ENCODE measurements at regions not wholly inside any gene's neighbourhood (a gene's known extent, or its start where the extent isn't known, plus 50 kb on each side); places are given as distances from the start of the nearest gene placed in this dataset.

DNA sequence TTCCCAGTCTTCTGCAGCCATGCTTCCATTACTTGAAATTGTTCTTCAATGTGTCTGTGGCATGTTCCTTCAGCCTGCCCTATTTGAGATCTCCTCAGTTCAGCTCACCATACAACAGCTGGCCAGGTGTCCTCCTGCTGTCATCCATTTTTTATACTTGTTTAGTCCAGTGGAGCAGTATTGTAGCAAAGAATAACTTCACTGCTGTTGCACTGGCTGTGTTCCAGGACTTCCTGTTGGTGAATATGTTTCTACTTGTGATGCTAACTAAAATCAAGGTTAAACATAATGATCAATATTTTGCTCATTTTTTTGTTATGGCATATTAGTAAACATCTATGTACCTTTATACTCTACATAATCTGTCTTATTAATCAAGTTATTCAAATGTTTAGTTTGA is 1394.1 kb downstream of the PCDH9 start:
- H3K9me3 Mint-ChIP-seq: no peaks in the 10 kb centered on the region
- ChIA-PET CTCF (no interaction called here), POLR2A (no interaction called here)
- no peak for ATAC-seq
- no peak for DNase-seq (ENCODE audit: low spot score)
- TF ChIP-seq ZNF232 (CRISPR knock-in tag; IDR thresholded peaks at IDR 0.05): no peak
- no peak for TF ChIP-seq GRHL2 (CRISPR knock-in tag; IDR thresholded peaks at IDR 0.05; ENCODE audit: insufficient replicate concordance, severe bottlenecking)
- TF ChIP-seq, protein P1, sequence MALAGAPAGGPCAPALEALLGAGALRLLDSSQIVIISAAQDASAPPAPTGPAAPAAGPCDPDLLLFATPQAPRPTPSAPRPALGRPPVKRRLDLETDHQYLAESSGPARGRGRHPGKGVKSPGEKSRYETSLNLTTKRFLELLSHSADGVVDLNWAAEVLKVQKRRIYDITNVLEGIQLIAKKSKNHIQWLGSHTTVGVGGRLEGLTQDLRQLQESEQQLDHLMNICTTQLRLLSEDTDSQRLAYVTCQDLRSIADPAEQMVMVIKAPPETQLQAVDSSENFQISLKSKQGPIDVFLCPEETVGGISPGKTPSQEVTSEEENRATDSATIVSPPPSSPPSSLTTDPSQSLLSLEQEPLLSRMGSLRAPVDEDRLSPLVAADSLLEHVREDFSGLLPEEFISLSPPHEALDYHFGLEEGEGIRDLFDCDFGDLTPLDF (CRISPR knock-in tag; IDR thresholded peaks at IDR 0.05): no peak
- TF ChIP-seq, protein P2, sequence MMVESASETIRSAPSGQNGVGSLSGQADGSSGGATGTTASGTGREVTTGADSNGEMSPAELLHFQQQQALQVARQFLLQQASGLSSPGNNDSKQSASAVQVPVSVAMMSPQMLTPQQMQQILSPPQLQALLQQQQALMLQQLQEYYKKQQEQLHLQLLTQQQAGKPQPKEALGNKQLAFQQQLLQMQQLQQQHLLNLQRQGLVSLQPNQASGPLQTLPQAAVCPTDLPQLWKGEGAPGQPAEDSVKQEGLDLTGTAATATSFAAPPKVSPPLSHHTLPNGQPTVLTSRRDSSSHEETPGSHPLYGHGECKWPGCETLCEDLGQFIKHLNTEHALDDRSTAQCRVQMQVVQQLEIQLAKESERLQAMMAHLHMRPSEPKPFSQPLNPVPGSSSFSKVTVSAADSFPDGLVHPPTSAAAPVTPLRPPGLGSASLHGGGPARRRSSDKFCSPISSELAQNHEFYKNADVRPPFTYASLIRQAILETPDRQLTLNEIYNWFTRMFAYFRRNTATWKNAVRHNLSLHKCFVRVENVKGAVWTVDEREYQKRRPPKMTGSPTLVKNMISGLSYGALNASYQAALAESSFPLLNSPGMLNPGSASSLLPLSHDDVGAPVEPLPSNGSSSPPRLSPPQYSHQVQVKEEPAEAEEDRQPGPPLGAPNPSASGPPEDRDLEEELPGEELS (CRISPR knock-in tag; IDR thresholded peaks at IDR 0.05): no peak
- no peak for TF ChIP-seq ZNF416 (CRISPR knock-in tag; IDR thresholded peaks at IDR 0.05)
- no peak for TF ChIP-seq NFATC4 (CRISPR knock-in tag; IDR thresholded peaks at IDR 0.05)
- TF ChIP-seq, protein P3, sequence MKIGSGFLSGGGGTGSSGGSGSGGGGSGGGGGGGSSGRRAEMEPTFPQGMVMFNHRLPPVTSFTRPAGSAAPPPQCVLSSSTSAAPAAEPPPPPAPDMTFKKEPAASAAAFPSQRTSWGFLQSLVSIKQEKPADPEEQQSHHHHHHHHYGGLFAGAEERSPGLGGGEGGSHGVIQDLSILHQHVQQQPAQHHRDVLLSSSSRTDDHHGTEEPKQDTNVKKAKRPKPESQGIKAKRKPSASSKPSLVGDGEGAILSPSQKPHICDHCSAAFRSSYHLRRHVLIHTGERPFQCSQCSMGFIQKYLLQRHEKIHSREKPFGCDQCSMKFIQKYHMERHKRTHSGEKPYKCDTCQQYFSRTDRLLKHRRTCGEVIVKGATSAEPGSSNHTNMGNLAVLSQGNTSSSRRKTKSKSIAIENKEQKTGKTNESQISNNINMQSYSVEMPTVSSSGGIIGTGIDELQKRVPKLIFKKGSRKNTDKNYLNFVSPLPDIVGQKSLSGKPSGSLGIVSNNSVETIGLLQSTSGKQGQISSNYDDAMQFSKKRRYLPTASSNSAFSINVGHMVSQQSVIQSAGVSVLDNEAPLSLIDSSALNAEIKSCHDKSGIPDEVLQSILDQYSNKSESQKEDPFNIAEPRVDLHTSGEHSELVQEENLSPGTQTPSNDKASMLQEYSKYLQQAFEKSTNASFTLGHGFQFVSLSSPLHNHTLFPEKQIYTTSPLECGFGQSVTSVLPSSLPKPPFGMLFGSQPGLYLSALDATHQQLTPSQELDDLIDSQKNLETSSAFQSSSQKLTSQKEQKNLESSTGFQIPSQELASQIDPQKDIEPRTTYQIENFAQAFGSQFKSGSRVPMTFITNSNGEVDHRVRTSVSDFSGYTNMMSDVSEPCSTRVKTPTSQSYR (CRISPR knock-in tag; IDR thresholded peaks at IDR 0.05): no peak
- H3K27ac Mint-ChIP-seq: no peak overlapping the region
- no peak overlapping the region for H3K4me3 Mint-ChIP-seq
- no peaks in the 10 kb centered on the region for H3K4me1 Mint-ChIP-seq
- no peaks in the 10 kb centered on the region for H3K27me3 Mint-ChIP-seq (ENCODE audit: low read depth)
- H3K36me3 Mint-ChIP-seq: no peaks in the 10 kb centered on the region

DNA sequence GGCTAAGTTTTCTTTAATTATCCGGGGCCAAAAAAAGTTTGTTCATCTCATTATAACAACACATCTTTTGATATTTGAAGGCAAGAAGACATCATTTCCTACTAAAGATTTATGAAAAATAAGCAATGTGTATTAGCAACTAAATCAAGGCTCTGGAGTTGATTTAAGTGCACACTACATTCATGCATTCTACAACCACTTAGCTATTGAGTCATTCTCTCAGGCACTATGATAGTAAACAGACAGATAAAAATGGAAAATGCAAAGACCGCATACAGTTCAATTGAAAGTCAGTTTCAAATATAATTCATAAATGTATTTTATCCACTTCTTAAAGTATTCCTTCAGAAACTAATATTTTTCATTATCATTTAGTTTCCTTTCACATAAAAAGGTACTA is 1395.2 kb downstream of the PCDH9 start:
- no peak for TF ChIP-seq GTF2I (CRISPR knock-in tag; conservative IDR thresholded peaks at IDR 0.05)
- TF ChIP-seq, protein P4, sequence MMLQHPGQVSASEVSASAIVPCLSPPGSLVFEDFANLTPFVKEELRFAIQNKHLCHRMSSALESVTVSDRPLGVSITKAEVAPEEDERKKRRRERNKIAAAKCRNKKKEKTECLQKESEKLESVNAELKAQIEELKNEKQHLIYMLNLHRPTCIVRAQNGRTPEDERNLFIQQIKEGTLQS (CRISPR knock-in tag; conservative IDR thresholded peaks at IDR 0.05): no peak
- TF ChIP-seq, protein P5, sequence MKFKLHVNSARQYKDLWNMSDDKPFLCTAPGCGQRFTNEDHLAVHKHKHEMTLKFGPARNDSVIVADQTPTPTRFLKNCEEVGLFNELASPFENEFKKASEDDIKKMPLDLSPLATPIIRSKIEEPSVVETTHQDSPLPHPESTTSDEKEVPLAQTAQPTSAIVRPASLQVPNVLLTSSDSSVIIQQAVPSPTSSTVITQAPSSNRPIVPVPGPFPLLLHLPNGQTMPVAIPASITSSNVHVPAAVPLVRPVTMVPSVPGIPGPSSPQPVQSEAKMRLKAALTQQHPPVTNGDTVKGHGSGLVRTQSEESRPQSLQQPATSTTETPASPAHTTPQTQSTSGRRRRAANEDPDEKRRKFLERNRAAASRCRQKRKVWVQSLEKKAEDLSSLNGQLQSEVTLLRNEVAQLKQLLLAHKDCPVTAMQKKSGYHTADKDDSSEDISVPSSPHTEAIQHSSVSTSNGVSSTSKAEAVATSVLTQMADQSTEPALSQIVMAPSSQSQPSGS (CRISPR knock-in tag; IDR thresholded peaks at IDR 0.05; ENCODE audit: borderline replicate concordance, low read depth): no peak
- no peak for TF ChIP-seq ZNF416 (CRISPR knock-in tag; IDR thresholded peaks at IDR 0.05)
- TF ChIP-seq, protein P6, sequence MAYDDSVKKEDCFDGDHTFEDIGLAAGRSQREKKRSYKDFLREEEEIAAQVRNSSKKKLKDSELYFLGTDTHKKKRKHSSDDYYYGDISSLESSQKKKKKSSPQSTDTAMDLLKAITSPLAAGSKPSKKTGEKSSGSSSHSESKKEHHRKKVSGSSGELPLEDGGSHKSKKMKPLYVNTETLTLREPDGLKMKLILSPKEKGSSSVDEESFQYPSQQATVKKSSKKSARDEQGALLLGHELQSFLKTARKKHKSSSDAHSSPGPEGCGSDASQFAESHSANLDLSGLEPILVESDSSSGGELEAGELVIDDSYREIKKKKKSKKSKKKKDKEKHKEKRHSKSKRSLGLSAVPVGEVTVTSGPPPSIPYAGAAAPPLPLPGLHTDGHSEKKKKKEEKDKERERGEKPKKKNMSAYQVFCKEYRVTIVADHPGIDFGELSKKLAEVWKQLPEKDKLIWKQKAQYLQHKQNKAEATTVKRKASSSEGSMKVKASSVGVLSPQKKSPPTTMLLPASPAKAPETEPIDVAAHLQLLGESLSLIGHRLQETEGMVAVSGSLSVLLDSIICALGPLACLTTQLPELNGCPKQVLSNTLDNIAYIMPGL (CRISPR knock-in tag; IDR thresholded peaks at IDR 0.05): no peak
- no peak for TF ChIP-seq CREM (CRISPR knock-in tag; IDR thresholded peaks at IDR 0.05)
- TF ChIP-seq, protein P7, sequence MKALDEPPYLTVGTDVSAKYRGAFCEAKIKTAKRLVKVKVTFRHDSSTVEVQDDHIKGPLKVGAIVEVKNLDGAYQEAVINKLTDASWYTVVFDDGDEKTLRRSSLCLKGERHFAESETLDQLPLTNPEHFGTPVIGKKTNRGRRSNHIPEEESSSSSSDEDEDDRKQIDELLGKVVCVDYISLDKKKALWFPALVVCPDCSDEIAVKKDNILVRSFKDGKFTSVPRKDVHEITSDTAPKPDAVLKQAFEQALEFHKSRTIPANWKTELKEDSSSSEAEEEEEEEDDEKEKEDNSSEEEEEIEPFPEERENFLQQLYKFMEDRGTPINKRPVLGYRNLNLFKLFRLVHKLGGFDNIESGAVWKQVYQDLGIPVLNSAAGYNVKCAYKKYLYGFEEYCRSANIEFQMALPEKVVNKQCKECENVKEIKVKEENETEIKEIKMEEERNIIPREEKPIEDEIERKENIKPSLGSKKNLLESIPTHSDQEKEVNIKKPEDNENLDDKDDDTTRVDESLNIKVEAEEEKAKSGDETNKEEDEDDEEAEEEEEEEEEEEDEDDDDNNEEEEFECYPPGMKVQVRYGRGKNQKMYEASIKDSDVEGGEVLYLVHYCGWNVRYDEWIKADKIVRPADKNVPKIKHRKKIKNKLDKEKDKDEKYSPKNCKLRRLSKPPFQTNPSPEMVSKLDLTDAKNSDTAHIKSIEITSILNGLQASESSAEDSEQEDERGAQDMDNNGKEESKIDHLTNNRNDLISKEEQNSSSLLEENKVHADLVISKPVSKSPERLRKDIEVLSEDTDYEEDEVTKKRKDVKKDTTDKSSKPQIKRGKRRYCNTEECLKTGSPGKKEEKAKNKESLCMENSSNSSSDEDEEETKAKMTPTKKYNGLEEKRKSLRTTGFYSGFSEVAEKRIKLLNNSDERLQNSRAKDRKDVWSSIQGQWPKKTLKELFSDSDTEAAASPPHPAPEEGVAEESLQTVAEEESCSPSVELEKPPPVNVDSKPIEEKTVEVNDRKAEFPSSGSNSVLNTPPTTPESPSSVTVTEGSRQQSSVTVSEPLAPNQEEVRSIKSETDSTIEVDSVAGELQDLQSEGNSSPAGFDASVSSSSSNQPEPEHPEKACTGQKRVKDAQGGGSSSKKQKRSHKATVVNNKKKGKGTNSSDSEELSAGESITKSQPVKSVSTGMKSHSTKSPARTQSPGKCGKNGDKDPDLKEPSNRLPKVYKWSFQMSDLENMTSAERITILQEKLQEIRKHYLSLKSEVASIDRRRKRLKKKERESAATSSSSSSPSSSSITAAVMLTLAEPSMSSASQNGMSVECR (CRISPR knock-in tag; IDR thresholded peaks at IDR 0.05; ENCODE audit: borderline replicate concordance): no peak
- TF ChIP-seq, protein P8, sequence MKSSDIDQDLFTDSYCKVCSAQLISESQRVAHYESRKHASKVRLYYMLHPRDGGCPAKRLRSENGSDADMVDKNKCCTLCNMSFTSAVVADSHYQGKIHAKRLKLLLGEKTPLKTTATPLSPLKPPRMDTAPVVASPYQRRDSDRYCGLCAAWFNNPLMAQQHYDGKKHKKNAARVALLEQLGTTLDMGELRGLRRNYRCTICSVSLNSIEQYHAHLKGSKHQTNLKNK (CRISPR knock-in tag; IDR thresholded peaks at IDR 0.05): no peak
- no peak for TF ChIP-seq NR3C1 (CRISPR knock-in tag; conservative IDR thresholded peaks at IDR 0.05; ENCODE audit: low read depth)
- TF ChIP-seq ETV6 (CRISPR knock-in tag; IDR thresholded peaks at IDR 0.05): no peak
- H3K27ac Mint-ChIP-seq: no peak overlapping the region
- CTCF ChIA-PET: no interaction called here
- H3K27me3 Mint-ChIP-seq (ENCODE audit: low read depth): no peaks in the 10 kb centered on the region
- no peaks in the 10 kb centered on the region for H3K36me3 Mint-ChIP-seq
- POLR2A ChIA-PET: no interaction called here
- H3K4me1 Mint-ChIP-seq: no peaks in the 10 kb centered on the region
- H3K9me3 Mint-ChIP-seq: no peaks in the 10 kb centered on the region
- DNase-seq (ENCODE audit: low spot score) (no peak), ATAC-seq (no peak)
- H3K4me3 Mint-ChIP-seq: no peak overlapping the region
